ENCODE measurements at regions not wholly inside any gene's neighbourhood (a gene's known extent, or its start where the extent isn't known, plus 50 kb on each side); places are given as distances from the start of the nearest gene placed in this dataset.
"Not testable (repeated sequence)": the region's sequence is repeated elsewhere in the genome, so short reads cannot be mapped to it uniquely, and the experiment has no call there.

- H3K4me1 Mint-ChIP-seq, H3K4me3 Mint-ChIP-seq, H3K27me3 Mint-ChIP-seq, POLR2A ChIA-PET, DNase-seq, H3K27ac Mint-ChIP-seq, ATAC-seq, H3K36me3 Mint-ChIP-seq: not testable (repeated sequence)
- peaks cover 0 to 15% (median 3%) of the 10 kb centered on the region in 9 donors for H3K9me3 Mint-ChIP-seq
Measured at GRCh38 chr5:163961230-163961629, 455.8 kb downstream of the MAT2B start.

GRCh38 chr5:163963881-163964280 is 458.5 kb downstream of the MAT2B start:
- Mint-ChIP-seq H3K9me3 (peaks cover 0 to 6% (median 0%) of the 10 kb centered on the region in 9 donors), H3K4me1 (no peaks in the 10 kb centered on the region), H3K27me3 (no peaks in the 10 kb centered on the region), H3K36me3 (no peaks in the 10 kb centered on the region), H3K27ac (no peak overlapping the region), H3K4me3 (no peak overlapping the region)
- ATAC-seq: no peak
- POLR2A ChIA-PET: no interaction called here
- no peak for DNase-seq

- DNase-seq: no peak
- H3K27ac Mint-ChIP-seq: no peak overlapping the region
- ATAC-seq: no peak
- peaks cover 0 to 9% (median 0%) of the 10 kb centered on the region in 9 donors for H3K9me3 Mint-ChIP-seq
- H3K4me3 Mint-ChIP-seq: no peak overlapping the region
- POLR2A ChIA-PET: no interaction called here
- H3K36me3 Mint-ChIP-seq: no peaks in the 10 kb centered on the region
- H3K4me1 Mint-ChIP-seq: no peaks in the 10 kb centered on the region
- H3K27me3 Mint-ChIP-seq: no peaks in the 10 kb centered on the region
Measured at GRCh38 chr5:163964671-163965070, 459.3 kb downstream of the MAT2B start.

GRCh38 chr5:163967268-163967667 is 461.8 kb downstream of the MAT2B start:
- Mint-ChIP-seq H3K36me3 (no peaks in the 10 kb centered on the region), H3K27me3 (no peaks in the 10 kb centered on the region), H3K4me3 (no peak overlapping the region), H3K9me3 (peaks cover 0 to 12% (median 2%) of the 10 kb centered on the region in 9 donors), H3K27ac (no peak overlapping the region), H3K4me1 (no peaks in the 10 kb centered on the region)
- no peak for ATAC-seq
- no peak for DNase-seq
- POLR2A ChIA-PET: no interaction called here

- no peaks in the 10 kb centered on the region for H3K27me3 Mint-ChIP-seq
- no peak for ATAC-seq
- no peak overlapping the region for H3K4me3 Mint-ChIP-seq
- H3K4me1 Mint-ChIP-seq: no peaks in the 10 kb centered on the region
- H3K27ac Mint-ChIP-seq: no peak overlapping the region
- H3K9me3 Mint-ChIP-seq: peaks cover 0 to 10% (median 5%) of the 10 kb centered on the region in 9 donors
- no peaks in the 10 kb centered on the region for H3K36me3 Mint-ChIP-seq
- POLR2A ChIA-PET: no interaction called here
- DNase-seq: no peak
Measured at GRCh38 chr5:163968651-163969050, 463.2 kb downstream of the MAT2B start.

- no peak overlapping the region for H3K27ac Mint-ChIP-seq
- POLR2A ChIA-PET: no interaction called here
Measured at GRCh38 chr5:163976696-163977095, 471.3 kb downstream of the MAT2B start.

GRCh38 chr5:163978897-163979296 is 473.5 kb downstream of the MAT2B start:
- POLR2A ChIA-PET: no interaction called here
- Mint-ChIP-seq H3K27me3 (no peaks in the 10 kb centered on the region), H3K27ac (no peak overlapping the region), H3K9me3 (peaks cover 0 to 17% (median 6%) of the 10 kb centered on the region in 9 donors), H3K36me3 (no peaks in the 10 kb centered on the region), H3K4me1 (no peaks in the 10 kb centered on the region), H3K4me3 (no peak overlapping the region)
- ATAC-seq (no peak), DNase-seq (no peak)

More at GRCh38 chr5:163976696-163977095, 471.3 kb downstream of the MAT2B start:
- peaks cover 2 to 12% (median 7%) of the 10 kb centered on the region in 9 donors for H3K9me3 Mint-ChIP-seq
- H3K27me3 Mint-ChIP-seq: no peaks in the 10 kb centered on the region
- ATAC-seq: no peak
- H3K4me3 Mint-ChIP-seq: no peak overlapping the region
- no peaks in the 10 kb centered on the region for H3K36me3 Mint-ChIP-seq
- no peaks in the 10 kb centered on the region for H3K4me1 Mint-ChIP-seq
- DNase-seq: no peak

- POLR2A ChIA-PET: no interaction called here
- no peak for DNase-seq
- Mint-ChIP-seq H3K36me3 (no peaks in the 10 kb centered on the region), H3K27ac (no peak overlapping the region), H3K27me3 (no peaks in the 10 kb centered on the region), H3K4me3 (no peak overlapping the region), H3K4me1 (no peaks in the 10 kb centered on the region), H3K9me3 (peaks cover 0 to 18% (median 1%) of the 10 kb centered on the region in 9 donors)
- no peak for ATAC-seq
Measured at GRCh38 chr5:163988566-163988965, 483.1 kb downstream of the MAT2B start.

GRCh38 chr5:163993126-163993525 is 487.7 kb downstream of the MAT2B start:
- H3K4me1 Mint-ChIP-seq: no peaks in the 10 kb centered on the region
- H3K4me3 Mint-ChIP-seq: no peak overlapping the region
- H3K9me3 Mint-ChIP-seq: peaks cover 0 to 8% (median 4%) of the 10 kb centered on the region in 9 donors
- POLR2A ChIA-PET: no interaction called here
- DNase-seq (no peak), ATAC-seq (no peak)
- H3K27me3 Mint-ChIP-seq: no peaks in the 10 kb centered on the region
- H3K27ac Mint-ChIP-seq: no peak overlapping the region
- no peaks in the 10 kb centered on the region for H3K36me3 Mint-ChIP-seq

- Mint-ChIP-seq H3K4me3 (no peak overlapping the region), H3K27ac (no peak overlapping the region)
- POLR2A ChIA-PET: no interaction called here
Measured at GRCh38 chr5:163995206-163995605, 489.8 kb downstream of the MAT2B start.

GRCh38 chr5:163997965-163998364 is 492.5 kb downstream of the MAT2B start:
- Mint-ChIP-seq H3K36me3 (no peaks in the 10 kb centered on the region), H3K4me3 (no peak overlapping the region), H3K9me3 (peaks cover 0 to 10% (median 4%) of the 10 kb centered on the region in 9 donors), H3K27ac (no peak overlapping the region), H3K4me1 (no peaks in the 10 kb centered on the region), H3K27me3 (no peaks in the 10 kb centered on the region)
- POLR2A ChIA-PET: no interaction called here
- ATAC-seq (no peak), DNase-seq (no peak)

More at GRCh38 chr5:163995206-163995605, 489.8 kb downstream of the MAT2B start:
- ATAC-seq (no peak), DNase-seq (no peak)
- Mint-ChIP-seq H3K9me3 (peaks cover 0 to 10% (median 4%) of the 10 kb centered on the region in 9 donors), H3K36me3 (no peaks in the 10 kb centered on the region), H3K27me3 (no peaks in the 10 kb centered on the region), H3K4me1 (no peaks in the 10 kb centered on the region)

GRCh38 chr5:164000241-164000640 is 494.8 kb downstream of the MAT2B start:
- no peak overlapping the region for H3K4me3 Mint-ChIP-seq
- no peak for ATAC-seq
- H3K4me1 Mint-ChIP-seq: no peaks in the 10 kb centered on the region
- peaks cover 0 to 8% (median 4%) of the 10 kb centered on the region in 9 donors for H3K9me3 Mint-ChIP-seq
- no peak for DNase-seq
- POLR2A ChIA-PET: no interaction called here
- no peaks in the 10 kb centered on the region for H3K36me3 Mint-ChIP-seq
- H3K27ac Mint-ChIP-seq: no peak overlapping the region
- H3K27me3 Mint-ChIP-seq: peaks cover 0 to under 1% (median 0%) of the 10 kb centered on the region in 5 donors

GRCh38 chr5:164000819-164001218 is 495.4 kb downstream of the MAT2B start:
- peaks cover 0 to 2% (median 0%) of the 10 kb centered on the region in 5 donors for H3K27me3 Mint-ChIP-seq
- POLR2A ChIA-PET: no interaction called here
- H3K4me3 Mint-ChIP-seq: no peak overlapping the region
- no peak for ATAC-seq
- peaks cover 0 to 8% (median 4%) of the 10 kb centered on the region in 9 donors for H3K9me3 Mint-ChIP-seq
- no peak overlapping the region for H3K27ac Mint-ChIP-seq
- H3K4me1 Mint-ChIP-seq: no peaks in the 10 kb centered on the region
- no peaks in the 10 kb centered on the region for H3K36me3 Mint-ChIP-seq
- DNase-seq: no peak

GRCh38 chr5:164002214-164002613 is 496.8 kb downstream of the MAT2B start:
- ATAC-seq (no peak), DNase-seq (no peak)
- Mint-ChIP-seq H3K4me3 (no peak overlapping the region), H3K36me3 (no peaks in the 10 kb centered on the region), H3K27ac (no peak overlapping the region), H3K27me3 (peaks cover 0 to 2% (median 0%) of the 10 kb centered on the region in 5 donors), H3K4me1 (no peaks in the 10 kb centered on the region), H3K9me3 (peaks cover 0 to 7% (median 3%) of the 10 kb centered on the region in 9 donors)
- POLR2A ChIA-PET: no interaction called here
